ENCODE measurements at regions not wholly inside any gene's neighbourhood (a gene's known extent, or its start where the extent isn't known, plus 50 kb on each side); places are given as distances from the start of the nearest gene placed in this dataset.
A peak's percentile ranks its signal among the peaks of the same experiment; 100 is the strongest.

DNA sequence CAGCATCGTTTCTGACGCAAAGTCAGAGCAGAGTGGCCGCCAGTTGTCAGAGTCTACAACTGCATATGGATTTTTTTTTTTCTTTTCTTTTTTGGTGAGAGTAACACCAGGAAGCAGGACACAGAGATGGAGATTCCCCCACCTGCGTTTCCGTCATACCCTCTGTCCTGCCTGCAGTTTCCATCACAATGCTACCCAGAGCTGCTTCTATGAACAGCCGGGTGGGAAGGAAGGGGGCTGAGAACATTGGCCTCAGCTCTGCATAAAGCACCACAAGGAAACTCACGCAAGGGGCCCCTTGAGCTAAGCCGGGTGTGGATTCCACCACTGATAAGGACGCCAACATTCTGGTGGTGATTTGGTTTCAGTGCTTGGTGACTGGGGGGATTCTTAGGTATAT, 183.5 kb upstream of the AFDN start:
- DNase-seq (ENCODE audit: low read depth): no peak

DNA sequence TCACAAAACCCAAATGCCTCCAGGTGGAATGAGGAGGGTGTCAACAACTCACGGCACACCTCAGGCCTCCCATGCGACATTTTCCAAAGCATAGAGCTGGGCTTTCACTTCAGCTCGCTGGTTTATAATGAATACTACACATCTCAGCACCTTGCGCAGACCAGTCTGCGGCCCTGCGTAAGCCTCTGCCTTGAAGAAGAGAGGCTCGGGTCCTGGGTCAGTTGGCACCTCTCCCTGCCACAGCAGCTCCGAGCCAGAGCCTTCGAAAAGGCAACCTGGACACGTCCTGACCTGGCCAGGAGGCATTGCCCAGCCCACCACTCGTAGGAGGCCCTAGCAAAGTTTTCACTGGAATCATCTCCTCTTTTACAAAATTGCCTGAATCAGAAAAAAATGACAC, 183.0 kb upstream of the AFDN start:
- DNase-seq (ENCODE audit: low read depth): no peak

DNA sequence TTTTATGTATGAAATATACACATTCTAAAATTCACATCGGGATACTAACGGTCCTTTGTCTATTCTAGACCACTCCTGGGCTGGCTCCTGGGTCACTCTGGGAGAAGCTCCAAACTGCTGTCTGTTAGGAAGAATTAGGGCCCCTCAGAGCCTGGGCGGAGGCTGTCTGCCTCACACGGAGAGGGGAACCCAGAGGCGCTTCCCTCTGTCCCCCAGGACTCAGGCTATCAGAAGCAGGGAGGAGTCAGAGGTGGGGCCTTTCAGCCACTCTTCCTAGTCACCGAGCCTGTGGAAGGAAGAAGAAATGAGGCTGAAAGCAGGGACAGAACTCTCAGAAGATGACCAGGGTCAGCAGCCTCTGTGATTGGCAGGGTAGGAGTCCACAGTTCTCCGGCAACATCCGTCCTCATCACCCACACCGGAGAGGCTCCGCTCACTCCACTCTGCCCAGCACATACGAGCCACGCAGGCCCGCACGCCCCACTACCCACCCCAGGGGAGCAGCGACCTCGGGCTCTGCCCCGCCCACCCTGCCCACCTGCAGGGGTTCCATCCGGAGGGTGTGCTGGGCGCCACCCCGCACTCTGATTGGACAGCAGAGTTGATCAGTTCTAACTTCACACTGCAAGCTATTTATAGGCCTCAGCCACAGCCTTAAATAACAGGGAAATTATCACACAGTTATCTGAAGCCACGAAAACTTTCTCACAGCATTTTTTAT, 182.1 kb upstream of the AFDN start:
- DNase-seq (ENCODE audit: low read depth): no peak

DNA sequence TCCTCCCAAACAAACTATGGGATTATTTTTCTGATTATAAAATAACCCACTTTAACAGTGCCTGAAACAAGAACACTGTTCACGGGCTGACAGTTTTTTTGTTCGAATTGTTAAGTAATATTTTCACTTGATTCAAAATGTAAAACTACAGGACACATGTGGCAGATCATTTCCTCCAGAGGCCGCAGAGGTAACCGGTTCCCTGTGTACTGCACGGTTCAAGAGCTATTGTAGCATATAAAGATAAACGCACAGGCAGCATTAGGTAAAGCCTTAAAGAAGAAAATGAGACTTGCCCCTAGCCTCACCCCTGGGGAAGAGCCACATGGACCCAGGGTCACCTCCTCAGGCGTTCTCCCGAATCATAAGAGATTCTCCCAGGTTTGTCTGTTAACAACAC, 181.3 kb upstream of the AFDN start:
- DNase-seq (ENCODE audit: low read depth): no peak

DNA sequence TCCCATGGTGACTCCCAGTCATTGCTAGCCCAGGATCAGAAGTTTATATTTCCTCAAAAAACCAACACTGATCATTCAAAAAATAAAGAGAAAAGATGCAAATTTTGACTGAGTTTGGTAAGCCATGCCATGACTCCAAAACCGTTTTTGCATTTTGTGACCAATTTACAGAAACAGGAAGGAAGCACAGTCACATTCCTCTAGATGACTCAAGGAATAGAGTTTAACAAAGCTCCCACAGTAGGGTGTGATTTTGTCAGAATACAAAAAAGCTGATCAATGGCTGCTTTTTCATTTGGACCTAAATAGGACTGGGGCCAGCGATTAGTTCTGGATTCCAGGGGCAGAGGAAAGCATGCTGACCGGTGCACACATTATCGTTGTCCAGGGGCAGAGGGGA, 179.4 kb upstream of the AFDN start:
- no peak for DNase-seq (ENCODE audit: low read depth)

DNA sequence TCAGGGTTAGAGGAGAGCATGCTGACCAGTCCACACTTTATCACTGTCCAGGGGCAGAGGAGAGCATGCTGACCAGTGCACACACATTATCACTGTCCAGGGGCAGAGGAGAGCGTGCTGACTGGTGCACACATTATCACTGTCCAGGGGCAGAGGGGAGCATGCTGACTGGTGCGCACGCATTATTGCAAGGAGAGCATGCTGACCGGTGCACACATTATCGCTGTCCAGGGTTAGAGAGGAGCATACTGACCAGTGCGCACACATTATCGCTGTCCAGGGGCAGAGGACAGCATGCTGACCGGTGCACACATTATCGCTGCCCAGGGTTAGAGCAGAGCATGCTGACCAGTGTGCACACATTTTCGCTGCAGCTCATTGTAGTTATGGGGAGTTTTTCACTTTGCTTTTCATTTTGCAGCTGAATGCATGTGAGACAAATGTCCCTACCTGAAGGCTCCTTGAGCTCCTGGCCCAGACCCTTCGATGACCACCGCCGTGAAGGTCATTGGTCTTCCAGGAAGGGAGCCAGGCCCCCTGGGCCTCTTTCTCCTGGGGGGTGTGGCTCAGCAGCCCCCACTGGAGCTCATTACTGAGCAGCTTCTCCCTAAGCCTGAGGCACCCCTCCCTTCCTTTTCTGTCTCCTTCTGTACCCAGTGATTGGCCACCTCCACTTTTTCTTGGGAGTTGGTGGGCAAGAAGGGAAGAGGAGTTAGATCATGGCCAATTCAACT, 178.8 kb upstream of the AFDN start:
- no peak for DNase-seq (ENCODE audit: low read depth)

GRCh38 chr6:167648501-167649278, 178.0 kb upstream of the AFDN start:
- no peak for DNase-seq (ENCODE audit: low read depth)

- DNase-seq (ENCODE audit: low read depth): no peak
Measured at GRCh38 chr6:167649476-167649875, 177.2 kb upstream of the AFDN start.

- DNase-seq (ENCODE audit: low read depth): no peak
Measured at GRCh38 chr6:167650730-167651317, 175.9 kb upstream of the AFDN start.

DNA sequence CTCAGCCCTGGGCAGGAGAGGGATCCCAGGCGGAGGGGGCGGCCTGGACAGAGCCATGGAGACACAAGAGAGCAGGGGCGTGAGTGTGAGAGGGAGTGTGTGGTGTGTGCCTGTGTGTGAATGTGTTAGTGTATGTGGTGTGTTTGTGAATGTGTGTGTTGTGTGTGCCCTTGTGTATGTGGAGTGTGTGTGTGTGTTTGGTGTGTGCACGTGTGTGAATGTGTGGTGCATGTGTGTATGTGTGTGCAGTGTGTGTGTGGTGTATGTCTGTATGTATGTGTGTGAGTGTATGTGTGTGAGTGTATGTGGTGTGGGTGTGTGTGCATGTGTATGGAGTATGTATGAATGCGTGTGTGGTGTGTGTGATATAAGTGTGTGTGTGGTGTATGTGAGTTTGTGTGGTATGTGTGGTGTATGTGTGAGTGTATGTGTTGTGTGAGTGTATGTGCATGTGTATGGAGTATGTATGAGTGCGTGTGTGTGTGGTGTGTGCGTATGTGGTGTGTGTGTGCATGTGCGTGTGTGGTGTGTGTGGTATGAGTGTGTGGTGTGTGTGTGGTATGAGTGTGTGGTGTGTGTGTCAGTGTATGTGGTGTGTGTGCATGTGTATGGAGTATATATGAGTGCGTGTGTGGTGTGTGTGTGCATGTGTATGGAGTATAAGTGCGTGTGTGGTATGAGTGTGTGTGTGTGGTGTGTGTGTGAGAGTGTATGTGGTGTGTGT, 175.2 kb upstream of the AFDN start:
- no peak for DNase-seq (ENCODE audit: low read depth)

GRCh38 chr6:167652042-167652700, 174.5 kb upstream of the AFDN start:
- no peak for DNase-seq (ENCODE audit: low read depth)

DNA sequence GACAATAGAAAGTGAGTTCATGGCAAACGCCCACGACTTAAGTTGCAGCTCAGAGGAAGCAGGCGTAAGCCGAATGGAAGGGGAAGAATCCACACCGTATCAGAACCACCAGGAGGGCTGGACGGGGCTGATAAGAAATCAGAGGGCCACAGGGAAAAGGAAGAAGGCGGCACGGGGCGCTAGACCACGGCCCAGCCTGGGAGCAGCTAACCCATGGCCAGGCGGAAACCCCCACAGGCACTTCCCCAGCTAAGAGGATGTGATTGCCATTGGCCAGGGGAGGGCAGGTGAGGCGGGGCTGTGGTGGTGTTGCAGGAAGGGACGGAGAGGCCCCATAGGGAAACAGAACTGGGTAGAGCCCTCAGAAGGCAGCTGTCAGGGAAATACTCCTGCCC, 174.0 kb upstream of the AFDN start:
- no peak for DNase-seq (ENCODE audit: low read depth)

DNA sequence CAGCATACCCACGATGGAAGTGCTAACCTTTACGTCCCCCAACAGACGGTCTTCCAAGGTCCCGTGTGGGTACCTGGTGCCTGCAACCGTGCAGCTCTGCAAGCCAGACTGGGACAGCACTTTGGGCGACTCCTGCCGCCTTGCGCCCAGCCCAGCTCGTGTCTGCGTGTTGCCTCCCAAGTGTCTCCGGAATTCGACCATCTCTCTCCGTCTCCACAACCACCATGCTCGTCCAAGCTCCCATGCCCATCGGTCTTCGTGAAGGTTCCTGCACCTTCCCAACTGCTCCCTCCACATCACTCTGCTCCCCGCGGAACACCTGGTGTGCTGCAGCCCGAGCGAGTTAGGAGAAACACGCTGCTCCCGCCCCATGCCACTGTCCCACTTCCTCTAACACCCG, 173.2 kb upstream of the AFDN start:
- DNase-seq (ENCODE audit: low read depth): no peak

DNA sequence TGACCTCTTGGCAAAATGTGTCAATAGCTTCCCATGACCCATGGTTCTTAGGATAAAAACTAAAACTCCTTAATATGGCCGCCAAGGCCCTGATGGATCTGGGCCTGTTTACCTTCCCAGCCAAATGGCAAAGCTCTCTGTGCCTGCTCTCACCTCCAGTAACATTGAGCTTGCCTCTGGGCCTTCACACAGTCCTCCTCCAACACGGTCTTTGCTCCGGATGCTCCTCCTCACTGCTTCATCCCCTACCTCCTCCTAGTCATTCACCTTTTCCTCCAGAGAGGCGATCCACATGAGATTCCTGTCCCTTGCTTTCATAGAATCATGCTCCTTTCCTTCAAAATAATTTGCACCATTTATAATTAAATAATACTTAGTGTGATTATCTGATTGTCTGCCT, 172.3 kb upstream of the AFDN start:
- DNase-seq (ENCODE audit: low read depth): no peak

DNA sequence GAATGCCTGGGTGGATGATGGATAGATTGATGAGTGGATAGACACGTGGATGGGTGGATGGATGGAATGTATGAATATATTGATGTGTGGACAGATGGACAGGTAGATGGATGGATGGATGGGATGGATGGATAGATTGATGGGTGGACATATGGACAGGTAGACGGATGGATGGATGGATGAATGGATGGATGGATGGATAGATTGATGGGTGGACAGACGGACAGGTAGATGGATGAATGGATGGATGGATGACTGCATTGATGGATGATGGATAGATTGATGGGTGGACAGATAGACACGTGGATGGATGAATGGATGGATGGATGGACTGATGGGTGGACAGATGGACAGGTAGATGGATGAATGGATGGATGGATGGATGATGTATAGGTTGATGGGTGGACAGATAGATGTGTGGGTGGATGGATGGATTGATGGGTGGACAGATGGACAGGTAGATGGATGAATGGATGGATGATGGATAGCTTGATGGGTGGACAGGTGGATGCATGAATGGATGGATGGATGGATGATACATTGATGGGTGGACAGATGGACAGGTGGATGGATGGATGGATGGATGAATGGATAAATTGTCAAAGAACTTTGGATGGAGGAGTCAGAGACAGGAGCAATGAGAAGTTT, 171.4 kb upstream of the AFDN start:
- no peak for DNase-seq (ENCODE audit: low read depth)

- no peak for DNase-seq (ENCODE audit: low read depth)
Measured at GRCh38 chr6:167658106-167658505, 168.6 kb upstream of the AFDN start.

GRCh38 chr6:167659046-167659445, 167.7 kb upstream of the AFDN start:
- DNase-seq (ENCODE audit: low read depth): no peak

- DNase-seq (ENCODE audit: low read depth): peak; percentile 16
Measured at GRCh38 chr6:167660424-167660823, 166.3 kb upstream of the AFDN start.

DNA sequence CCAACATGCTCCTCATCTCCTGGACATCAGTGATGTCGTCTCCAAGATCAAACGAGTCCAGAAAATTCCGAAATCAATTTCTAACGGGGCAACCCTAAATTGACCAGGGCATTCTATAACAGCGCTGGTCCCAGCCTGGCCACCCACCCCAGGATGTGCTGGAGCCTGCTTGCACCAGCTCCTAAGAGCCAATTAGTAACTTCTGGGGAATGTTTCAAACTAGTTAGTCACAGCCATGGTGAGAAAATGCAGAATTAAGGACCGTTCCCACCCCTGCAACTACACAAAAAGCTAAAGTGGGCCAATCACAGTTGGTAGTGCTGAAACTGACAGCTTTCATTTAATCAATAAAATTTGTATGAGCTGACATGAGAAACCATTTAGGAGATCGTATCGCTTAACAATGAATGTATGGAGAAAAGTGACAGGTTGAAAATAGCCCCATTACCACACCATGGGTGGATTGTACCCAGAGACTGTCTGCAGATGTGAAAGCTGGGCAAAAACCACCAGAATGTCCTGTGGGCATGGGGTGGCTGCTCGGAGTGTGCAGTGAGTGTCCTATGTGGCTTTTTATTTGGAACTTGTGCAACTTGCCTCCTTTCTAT, 165.7 kb upstream of the AFDN start:
- DNase-seq (ENCODE audit: low read depth): peak; percentile 87

DNA sequence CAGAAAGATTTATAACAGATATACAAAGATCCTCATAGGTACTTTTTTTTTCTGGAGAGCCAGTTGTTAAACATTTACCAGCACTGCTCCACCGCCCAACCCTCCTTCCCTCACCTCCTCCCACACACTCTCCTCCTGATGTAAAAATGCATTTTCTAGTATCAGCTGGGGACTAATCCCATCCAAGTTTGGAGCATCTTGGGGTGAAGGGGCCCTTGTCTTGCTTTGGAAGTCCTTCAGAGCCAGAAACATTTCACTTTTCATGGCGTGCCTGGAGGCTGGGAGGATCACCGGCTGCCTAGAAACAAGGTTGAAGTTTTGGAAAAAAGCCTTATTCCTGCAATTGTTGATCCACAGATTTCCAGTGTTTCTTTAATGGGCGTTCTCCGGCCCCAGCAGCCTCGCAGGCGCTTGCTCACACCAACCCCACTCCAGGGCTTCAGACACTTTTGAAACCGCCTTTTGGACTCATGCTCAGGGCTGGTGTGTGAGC, 165.1 kb upstream of the AFDN start:
- peak; percentile 75 for DNase-seq (ENCODE audit: low read depth)

Data from renal cortical epithelial cell (primary cell).